ENCODE measurements at regions not wholly inside any gene's neighbourhood (a gene's known extent, or its start where the extent isn't known, plus 50 kb on each side); places are given as distances from the start of the nearest gene placed in this dataset.

DNA sequence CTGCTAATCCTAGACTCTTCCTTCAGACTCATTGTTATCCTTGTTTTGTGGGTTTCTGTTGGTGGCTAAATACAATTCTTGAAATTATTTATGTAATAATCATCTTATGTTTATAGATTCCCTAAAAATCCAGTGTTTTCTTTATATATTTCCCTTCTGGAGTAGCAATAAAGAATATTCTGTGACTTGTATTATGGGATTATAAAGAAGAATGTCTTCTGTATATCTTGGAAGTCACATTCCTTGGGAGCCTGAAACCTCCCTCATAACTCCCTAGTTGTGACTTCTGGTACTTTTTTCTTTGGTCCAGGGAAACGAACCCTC, 356.1 kb downstream of the TMEM167A start:
- Mint-ChIP-seq H3K27ac (0 out of 2 replicates have a peak overlapping the region, but pooled peaks have one; percentile 68), H3K4me3 (no peak overlapping the region), H3K9me3 (peaks cover 4% of the 10 kb centered on the region), H3K36me3 (no peaks in the 10 kb centered on the region; the same call in 1 of the 2 replicates), H3K27me3 (ENCODE audit: low read depth) (no peaks in the 10 kb centered on the region), H3K4me1 (peaks cover 12% of the 10 kb centered on the region)
- ATAC-seq (no peak), DNase-seq (ENCODE audit: low spot score) (no peak)
- ChIA-PET POLR2A (no interaction called here), CTCF (interaction anchor here (0.8 kb wide), 1 partner anchor 8 kb away, joined by 3 read pairs; no protein-coding TSS in a partner anchor)
- TF ChIP-seq, protein P1, sequence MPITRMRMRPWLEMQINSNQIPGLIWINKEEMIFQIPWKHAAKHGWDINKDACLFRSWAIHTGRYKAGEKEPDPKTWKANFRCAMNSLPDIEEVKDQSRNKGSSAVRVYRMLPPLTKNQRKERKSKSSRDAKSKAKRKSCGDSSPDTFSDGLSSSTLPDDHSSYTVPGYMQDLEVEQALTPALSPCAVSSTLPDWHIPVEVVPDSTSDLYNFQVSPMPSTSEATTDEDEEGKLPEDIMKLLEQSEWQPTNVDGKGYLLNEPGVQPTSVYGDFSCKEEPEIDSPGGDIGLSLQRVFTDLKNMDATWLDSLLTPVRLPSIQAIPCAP (CRISPR knock-in tag; IDR thresholded peaks at IDR 0.05), result no peak
- no peak for TF ChIP-seq MYBL2 (CRISPR knock-in tag; IDR thresholded peaks at IDR 0.05)
- TF ChIP-seq, protein P2, sequence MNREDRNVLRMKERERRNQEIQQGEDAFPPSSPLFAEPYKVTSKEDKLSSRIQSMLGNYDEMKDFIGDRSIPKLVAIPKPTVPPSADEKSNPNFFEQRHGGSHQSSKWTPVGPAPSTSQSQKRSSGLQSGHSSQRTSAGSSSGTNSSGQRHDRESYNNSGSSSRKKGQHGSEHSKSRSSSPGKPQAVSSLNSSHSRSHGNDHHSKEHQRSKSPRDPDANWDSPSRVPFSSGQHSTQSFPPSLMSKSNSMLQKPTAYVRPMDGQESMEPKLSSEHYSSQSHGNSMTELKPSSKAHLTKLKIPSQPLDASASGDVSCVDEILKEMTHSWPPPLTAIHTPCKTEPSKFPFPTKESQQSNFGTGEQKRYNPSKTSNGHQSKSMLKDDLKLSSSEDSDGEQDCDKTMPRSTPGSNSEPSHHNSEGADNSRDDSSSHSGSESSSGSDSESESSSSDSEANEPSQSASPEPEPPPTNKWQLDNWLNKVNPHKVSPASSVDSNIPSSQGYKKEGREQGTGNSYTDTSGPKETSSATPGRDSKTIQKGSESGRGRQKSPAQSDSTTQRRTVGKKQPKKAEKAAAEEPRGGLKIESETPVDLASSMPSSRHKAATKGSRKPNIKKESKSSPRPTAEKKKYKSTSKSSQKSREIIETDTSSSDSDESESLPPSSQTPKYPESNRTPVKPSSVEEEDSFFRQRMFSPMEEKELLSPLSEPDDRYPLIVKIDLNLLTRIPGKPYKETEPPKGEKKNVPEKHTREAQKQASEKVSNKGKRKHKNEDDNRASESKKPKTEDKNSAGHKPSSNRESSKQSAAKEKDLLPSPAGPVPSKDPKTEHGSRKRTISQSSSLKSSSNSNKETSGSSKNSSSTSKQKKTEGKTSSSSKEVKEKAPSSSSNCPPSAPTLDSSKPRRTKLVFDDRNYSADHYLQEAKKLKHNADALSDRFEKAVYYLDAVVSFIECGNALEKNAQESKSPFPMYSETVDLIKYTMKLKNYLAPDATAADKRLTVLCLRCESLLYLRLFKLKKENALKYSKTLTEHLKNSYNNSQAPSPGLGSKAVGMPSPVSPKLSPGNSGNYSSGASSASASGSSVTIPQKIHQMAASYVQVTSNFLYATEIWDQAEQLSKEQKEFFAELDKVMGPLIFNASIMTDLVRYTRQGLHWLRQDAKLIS (CRISPR knock-in tag; IDR thresholded peaks at IDR 0.05; ENCODE audit: borderline replicate concordance), result no peak
- TF ChIP-seq EMX1 (CRISPR knock-in tag; IDR thresholded peaks at IDR 0.05), result no peak
- no peak for TF ChIP-seq JAZF1 (CRISPR knock-in tag; IDR thresholded peaks at IDR 0.05)
- TF ChIP-seq, protein P3, sequence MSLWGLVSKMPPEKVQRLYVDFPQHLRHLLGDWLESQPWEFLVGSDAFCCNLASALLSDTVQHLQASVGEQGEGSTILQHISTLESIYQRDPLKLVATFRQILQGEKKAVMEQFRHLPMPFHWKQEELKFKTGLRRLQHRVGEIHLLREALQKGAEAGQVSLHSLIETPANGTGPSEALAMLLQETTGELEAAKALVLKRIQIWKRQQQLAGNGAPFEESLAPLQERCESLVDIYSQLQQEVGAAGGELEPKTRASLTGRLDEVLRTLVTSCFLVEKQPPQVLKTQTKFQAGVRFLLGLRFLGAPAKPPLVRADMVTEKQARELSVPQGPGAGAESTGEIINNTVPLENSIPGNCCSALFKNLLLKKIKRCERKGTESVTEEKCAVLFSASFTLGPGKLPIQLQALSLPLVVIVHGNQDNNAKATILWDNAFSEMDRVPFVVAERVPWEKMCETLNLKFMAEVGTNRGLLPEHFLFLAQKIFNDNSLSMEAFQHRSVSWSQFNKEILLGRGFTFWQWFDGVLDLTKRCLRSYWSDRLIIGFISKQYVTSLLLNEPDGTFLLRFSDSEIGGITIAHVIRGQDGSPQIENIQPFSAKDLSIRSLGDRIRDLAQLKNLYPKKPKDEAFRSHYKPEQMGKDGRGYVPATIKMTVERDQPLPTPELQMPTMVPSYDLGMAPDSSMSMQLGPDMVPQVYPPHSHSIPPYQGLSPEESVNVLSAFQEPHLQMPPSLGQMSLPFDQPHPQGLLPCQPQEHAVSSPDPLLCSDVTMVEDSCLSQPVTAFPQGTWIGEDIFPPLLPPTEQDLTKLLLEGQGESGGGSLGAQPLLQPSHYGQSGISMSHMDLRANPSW (CRISPR knock-in tag; conservative IDR thresholded peaks at IDR 0.05; ENCODE audit: low read depth), result no peak
- TF ChIP-seq NR3C1 (CRISPR knock-in tag; conservative IDR thresholded peaks at IDR 0.05; ENCODE audit: low read depth), result no peak
- no peak for TF ChIP-seq GTF2I (CRISPR knock-in tag; conservative IDR thresholded peaks at IDR 0.05)
- TF ChIP-seq, protein P4, sequence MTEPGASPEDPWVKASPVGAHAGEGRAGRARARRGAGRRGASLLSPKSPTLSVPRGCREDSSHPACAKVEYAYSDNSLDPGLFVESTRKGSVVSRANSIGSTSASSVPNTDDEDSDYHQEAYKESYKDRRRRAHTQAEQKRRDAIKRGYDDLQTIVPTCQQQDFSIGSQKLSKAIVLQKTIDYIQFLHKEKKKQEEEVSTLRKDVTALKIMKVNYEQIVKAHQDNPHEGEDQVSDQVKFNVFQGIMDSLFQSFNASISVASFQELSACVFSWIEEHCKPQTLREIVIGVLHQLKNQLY (CRISPR knock-in tag; IDR thresholded peaks at IDR 0.05), result no peak

DNA sequence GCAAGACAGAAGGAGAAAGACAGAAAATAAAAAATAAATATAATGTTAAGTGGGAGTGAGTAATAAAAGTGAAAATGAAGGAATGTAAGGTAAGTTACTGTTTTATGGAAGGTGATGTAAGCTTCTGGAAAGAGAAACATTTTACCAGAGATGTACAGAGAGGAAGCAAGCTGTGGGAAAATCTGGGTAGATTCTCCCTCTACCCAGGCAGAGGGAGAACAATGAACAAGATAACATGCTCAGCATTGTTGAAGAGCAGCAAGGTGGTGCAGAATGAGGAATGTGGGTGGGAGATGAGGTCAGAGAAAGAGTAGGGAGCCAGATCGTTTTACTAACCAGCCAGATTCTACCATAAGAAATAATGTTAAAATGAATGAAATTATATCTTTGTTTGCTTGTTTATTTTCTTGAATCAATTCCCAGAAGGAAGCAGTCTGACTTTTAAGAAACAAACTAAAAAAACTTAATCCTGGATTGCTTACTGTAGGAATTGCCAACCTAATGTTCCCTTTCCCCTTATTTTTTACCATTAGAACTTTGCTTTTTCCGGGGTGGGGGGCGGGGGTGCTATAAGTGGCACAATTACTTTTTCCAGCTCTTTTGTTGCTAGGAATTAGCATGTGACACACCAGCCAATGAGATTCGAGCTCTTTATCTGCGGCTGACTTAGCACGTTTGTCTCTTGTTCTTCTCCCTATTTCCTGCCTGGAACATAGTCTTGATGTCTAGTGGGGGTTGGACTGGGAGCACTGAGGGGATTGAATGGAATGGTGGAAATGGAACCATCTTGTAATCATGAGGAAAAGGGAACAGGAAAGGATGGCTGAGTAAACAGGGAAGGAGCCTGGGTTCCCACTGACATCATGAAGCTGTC, 356.7 kb downstream of the TMEM167A start:
- CTCF ChIA-PET, result interaction anchor here (0.8 kb wide), 1 partner anchor 9 kb away, joined by 3 read pairs; no protein-coding TSS in a partner anchor
- no peak for DNase-seq (ENCODE audit: low spot score)
- POLR2A ChIA-PET, result no interaction called here
- peak overlapping the region; percentile 68; the same call in 1 of the 2 replicates for H3K27ac Mint-ChIP-seq
- H3K36me3 Mint-ChIP-seq, result 0 out of 2 replicates have a peak, but pooled peaks cover under 1% of the 10 kb centered on the region
- no peaks in the 10 kb centered on the region for H3K27me3 Mint-ChIP-seq (ENCODE audit: low read depth)
- H3K9me3 Mint-ChIP-seq, result peaks cover 4% of the 10 kb centered on the region
- peaks cover 12% of the 10 kb centered on the region for H3K4me1 Mint-ChIP-seq
- ATAC-seq, result peak; percentile 76
- no peak overlapping the region for H3K4me3 Mint-ChIP-seq
- TF ChIP-seq MXD4 (CRISPR knock-in tag; IDR thresholded peaks at IDR 0.05; ENCODE audit: borderline replicate concordance) (no peak), ETV6 (CRISPR knock-in tag; IDR thresholded peaks at IDR 0.05) (no peak), NFE2L1 (CRISPR knock-in tag; IDR thresholded peaks at IDR 0.05) (no peak), ZBTB21 (CRISPR knock-in tag; IDR thresholded peaks at IDR 0.05; ENCODE audit: borderline replicate concordance) (no peak), NFYB (CRISPR knock-in tag; conservative IDR thresholded peaks at IDR 0.05; ENCODE audit: low read depth) (no peak), PRRX2 (CRISPR knock-in tag; IDR thresholded peaks at IDR 0.05) (no peak)
- TF ChIP-seq, protein P5, sequence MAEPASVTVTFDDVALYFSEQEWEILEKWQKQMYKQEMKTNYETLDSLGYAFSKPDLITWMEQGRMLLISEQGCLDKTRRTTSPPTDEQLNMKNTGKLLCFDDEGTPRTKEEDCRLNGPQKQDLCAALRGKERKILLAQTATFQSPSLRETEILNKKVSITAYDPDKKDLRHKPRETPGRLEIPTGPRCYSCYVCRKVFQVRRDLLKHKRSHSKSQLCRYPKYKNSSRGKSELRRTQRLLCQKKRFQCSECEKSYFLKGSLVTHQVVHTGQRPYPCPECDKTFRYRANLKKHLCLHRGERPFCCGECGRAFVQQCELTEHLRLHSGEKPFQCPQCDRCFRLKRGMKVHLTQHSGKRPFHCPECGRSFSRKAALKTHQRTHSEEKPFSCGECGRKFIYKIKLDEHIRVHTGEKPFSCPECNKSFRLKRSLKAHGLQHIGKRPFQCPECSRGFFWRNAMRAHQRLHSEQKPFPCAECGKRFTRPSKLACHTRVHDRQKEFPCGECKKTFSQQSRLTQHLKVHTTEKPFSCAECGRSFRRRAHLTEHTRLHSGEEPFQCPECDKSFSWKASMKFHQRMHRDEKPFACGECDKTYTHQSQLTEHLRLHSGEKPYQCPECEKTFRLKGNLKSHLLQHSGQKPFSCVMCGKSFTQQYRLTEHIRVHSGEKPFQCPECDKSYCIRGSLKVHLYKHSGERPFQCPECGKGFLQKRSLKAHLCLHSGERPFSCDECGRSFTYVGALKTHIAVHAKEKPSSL (CRISPR knock-in tag; conservative IDR thresholded peaks at IDR 0.05), result no peak
- TF ChIP-seq, protein P6, sequence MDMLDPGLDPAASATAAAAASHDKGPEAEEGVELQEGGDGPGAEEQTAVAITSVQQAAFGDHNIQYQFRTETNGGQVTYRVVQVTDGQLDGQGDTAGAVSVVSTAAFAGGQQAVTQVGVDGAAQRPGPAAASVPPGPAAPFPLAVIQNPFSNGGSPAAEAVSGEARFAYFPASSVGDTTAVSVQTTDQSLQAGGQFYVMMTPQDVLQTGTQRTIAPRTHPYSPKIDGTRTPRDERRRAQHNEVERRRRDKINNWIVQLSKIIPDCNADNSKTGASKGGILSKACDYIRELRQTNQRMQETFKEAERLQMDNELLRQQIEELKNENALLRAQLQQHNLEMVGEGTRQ (CRISPR knock-in tag; IDR thresholded peaks at IDR 0.05), result no peak
- TF ChIP-seq, protein P7, sequence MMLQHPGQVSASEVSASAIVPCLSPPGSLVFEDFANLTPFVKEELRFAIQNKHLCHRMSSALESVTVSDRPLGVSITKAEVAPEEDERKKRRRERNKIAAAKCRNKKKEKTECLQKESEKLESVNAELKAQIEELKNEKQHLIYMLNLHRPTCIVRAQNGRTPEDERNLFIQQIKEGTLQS (CRISPR knock-in tag; conservative IDR thresholded peaks at IDR 0.05), result no peak
- TF ChIP-seq, protein P8, sequence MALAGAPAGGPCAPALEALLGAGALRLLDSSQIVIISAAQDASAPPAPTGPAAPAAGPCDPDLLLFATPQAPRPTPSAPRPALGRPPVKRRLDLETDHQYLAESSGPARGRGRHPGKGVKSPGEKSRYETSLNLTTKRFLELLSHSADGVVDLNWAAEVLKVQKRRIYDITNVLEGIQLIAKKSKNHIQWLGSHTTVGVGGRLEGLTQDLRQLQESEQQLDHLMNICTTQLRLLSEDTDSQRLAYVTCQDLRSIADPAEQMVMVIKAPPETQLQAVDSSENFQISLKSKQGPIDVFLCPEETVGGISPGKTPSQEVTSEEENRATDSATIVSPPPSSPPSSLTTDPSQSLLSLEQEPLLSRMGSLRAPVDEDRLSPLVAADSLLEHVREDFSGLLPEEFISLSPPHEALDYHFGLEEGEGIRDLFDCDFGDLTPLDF (CRISPR knock-in tag; IDR thresholded peaks at IDR 0.05), result no peak
